Karpas-422 (cell line): ENCODE measurements at regions not wholly inside any gene's neighbourhood (a gene's known extent, or its start where the extent isn't known, plus 50 kb on each side); places are given as distances from the start of the nearest gene placed in this dataset.

ENCODE experiments used
- DNase-seq: peaks from one replicate; pipeline ENCODE4 v3.0.0-alpha.2; 2015
- H2AFZ ChIP-seq: fragments of 200-600 bp; sonication (generic); 2 replicates; pipeline ENCODE4 v1.6.1; 2014; ENCODE audit warnings: antibody characterized with exemption, low read length, mixed read lengths
- H3K27ac ChIP-seq: fragments of 200-600 bp; sonication (generic); 2 replicates; pipeline ENCODE4 v1.5.1; 2014; ENCODE audit warnings: mild to moderate bottlenecking, low read length, moderate library complexity
- H3K27me3 ChIP-seq: fragments of 200-600 bp; sonication (generic); 2 replicates; pipeline ENCODE4 v1.6.1; 2014; ENCODE audit warnings: low read length, mixed read lengths
- H3K36me3 ChIP-seq: fragments of 200-600 bp; sonication (generic); 2 replicates; pipeline ENCODE4 v1.6.1; 2014; ENCODE audit warnings: low read length, mixed read lengths; ENCODE audit not compliant: insufficient read depth
- H3K4me1 ChIP-seq: fragments of 200-600 bp; sonication (generic); 2 replicates; pipeline ENCODE4 v1.6.1; 2014; ENCODE audit warnings: mild to moderate bottlenecking, low read length, mixed read lengths
- H3K4me2 ChIP-seq: fragments of 200-600 bp; sonication (generic); 2 replicates; pipeline ENCODE4 v1.6.1; 2014; ENCODE audit warnings: low read length, low read depth, mild to moderate bottlenecking; ENCODE audit not compliant: poor library complexity, severe bottlenecking
- H3K4me3 ChIP-seq: fragments of 200-600 bp; sonication (generic); 2 replicates; pipeline ENCODE4 v1.5.1; 2014; ENCODE audit warnings: mild to moderate bottlenecking, antibody characterized with exemption, low read length, mixed read lengths
- H3K79me2 ChIP-seq: fragments of 200-600 bp; sonication (generic); 2 replicates; pipeline ENCODE4 v1.6.1; 2014; ENCODE audit warnings: mild to moderate bottlenecking, low read length, mixed read lengths
- H3K9ac ChIP-seq: fragments of 200-600 bp; sonication (generic); 2 replicates; pipeline ENCODE4 v1.6.0; 2014; ENCODE audit warnings: low read length
- H3K9me2 ChIP-seq: fragments of 200-600 bp; sonication (generic), shearing (Covaris generic); replicated peaks from 2 replicates; pipeline ENCODE4 v1.6.0; 2014; ENCODE audit warnings: mild to moderate bottlenecking, low read length, moderate library complexity; ENCODE audit not compliant: insufficient read depth
- H3K9me3 ChIP-seq: fragments of 300-700, 200-600 bp; sonication (generic); 2 replicates; pipeline ENCODE4 v1.6.1; 2014; ENCODE audit warnings: low read length, mixed read lengths
- H4K20me1 ChIP-seq: fragments of 200-600 bp; sonication (generic); 2 replicates; pipeline ENCODE4 v1.6.1; 2014; ENCODE audit warnings: mild to moderate bottlenecking, antibody characterized with exemption, low read length, low read depth; ENCODE audit not compliant: insufficient read depth

DNA sequence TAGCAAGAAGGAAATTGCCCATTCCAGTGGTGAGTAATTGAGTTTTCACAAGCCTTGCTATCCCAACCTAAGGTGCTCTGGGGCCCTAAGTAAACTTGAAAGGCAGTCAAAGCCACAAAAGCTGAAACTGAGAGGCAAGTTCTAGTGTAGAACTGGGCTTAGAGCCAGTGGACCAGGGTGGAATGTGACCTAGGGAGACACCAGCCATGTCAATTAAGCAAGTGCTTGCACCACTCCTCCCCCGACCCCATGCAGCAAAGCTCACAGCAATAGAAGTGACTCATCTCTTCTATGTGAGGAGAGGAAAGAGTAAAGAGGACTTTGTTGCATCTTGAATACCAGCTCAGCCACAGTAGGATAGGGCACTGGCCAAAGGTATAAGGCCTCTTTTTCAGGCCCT, 486.1 kb upstream of the POU3F4 start:
- H3K4me3 ChIP-seq = no peak overlapping the region
- no peak overlapping the region for H2AFZ ChIP-seq
- no peak for DNase-seq
- peaks cover 40% of the 10 kb centered on the region for H3K9me3 ChIP-seq
- no peaks in the 10 kb centered on the region for H3K36me3 ChIP-seq
- H3K4me2 ChIP-seq = no peak overlapping the region
- no peaks in the 10 kb centered on the region for H3K27me3 ChIP-seq
- H3K9ac ChIP-seq = no peak overlapping the region
- no peaks in the 10 kb centered on the region for H4K20me1 ChIP-seq
- H3K27ac ChIP-seq = no peak overlapping the region
- H3K9me2 ChIP-seq = no peaks in the 10 kb centered on the region
- no peaks in the 10 kb centered on the region for H3K4me1 ChIP-seq
- H3K79me2 ChIP-seq = no peaks in the 10 kb centered on the region
